Cardiac fibroblast (primary cell): ENCODE measurements at regions not wholly inside any gene's neighbourhood (a gene's known extent, or its start where the extent isn't known, plus 50 kb on each side); places are given as distances from the start of the nearest gene placed in this dataset.

Experiments used
- DNase-seq, 2 donors: peaks; one replicate each; pipeline versions ENCODE4 v3.0.0 to v3.0.0-alpha.2; 2010; ENCODE audit warnings: low read depth in 2 of 2
- H3K4me3 ChIP-seq, 2 donors: replicated peaks in 1 of 2; 1 replicate in 1 of 2; 2 replicates in 1 of 2; pipeline ENCODE4 v1.5.1; 2011; ENCODE audit warnings: low read depth in 2 of 2, low read length in 2 of 2, mild to moderate bottlenecking in 2 of 2, moderate library complexity in 1 of 2
- TF ChIP-seq, protein P1 (sequence below): IDR thresholded peaks from one replicate; pipeline ENCODE4 v1.5.1; 2011; ENCODE audit warnings: low read depth, mild to moderate bottlenecking, low read length, inconsistent platforms

- TF ChIP-seq, protein P1, sequence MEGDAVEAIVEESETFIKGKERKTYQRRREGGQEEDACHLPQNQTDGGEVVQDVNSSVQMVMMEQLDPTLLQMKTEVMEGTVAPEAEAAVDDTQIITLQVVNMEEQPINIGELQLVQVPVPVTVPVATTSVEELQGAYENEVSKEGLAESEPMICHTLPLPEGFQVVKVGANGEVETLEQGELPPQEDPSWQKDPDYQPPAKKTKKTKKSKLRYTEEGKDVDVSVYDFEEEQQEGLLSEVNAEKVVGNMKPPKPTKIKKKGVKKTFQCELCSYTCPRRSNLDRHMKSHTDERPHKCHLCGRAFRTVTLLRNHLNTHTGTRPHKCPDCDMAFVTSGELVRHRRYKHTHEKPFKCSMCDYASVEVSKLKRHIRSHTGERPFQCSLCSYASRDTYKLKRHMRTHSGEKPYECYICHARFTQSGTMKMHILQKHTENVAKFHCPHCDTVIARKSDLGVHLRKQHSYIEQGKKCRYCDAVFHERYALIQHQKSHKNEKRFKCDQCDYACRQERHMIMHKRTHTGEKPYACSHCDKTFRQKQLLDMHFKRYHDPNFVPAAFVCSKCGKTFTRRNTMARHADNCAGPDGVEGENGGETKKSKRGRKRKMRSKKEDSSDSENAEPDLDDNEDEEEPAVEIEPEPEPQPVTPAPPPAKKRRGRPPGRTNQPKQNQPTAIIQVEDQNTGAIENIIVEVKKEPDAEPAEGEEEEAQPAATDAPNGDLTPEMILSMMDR, result no peak
- H3K4me3 ChIP-seq, result no peak overlapping the region
- DNase-seq, result no peak
Measured at GRCh38 chrX:22538580-22538979, 265.9 kb downstream of the CBLL2 start.

DNA sequence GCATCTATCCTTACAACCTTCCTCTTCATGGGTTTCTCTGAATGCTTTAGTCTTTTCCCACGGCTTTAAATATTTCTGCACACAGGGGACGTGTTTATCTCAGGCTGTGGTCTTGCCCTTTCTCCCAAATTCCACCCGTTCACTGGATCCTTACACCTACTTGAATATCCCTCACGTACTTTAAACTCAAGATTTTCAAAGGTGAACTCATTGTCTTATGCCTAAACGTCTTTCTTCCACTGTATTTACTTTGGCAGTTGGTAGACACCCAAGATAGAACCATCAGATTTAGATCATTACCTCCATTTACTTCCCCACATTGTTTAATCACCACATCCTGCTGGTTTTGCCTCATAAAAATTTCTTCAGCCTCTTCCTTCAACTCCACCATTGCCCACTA is 269.2 kb downstream of the CBLL2 start:
- no peak overlapping the region for H3K4me3 ChIP-seq
- TF ChIP-seq, protein P1, result no peak
- DNase-seq, result no peak

GRCh38 chrX:22542641-22543040 is 269.9 kb downstream of the CBLL2 start:
- H3K4me3 ChIP-seq, result no peak overlapping the region
- TF ChIP-seq, protein P1, result no peak
- no peak for DNase-seq

- H3K4me3 ChIP-seq, result no peak overlapping the region
- TF ChIP-seq, protein P1, result no peak
- peak in 1 of 2 donors; percentile 14 for DNase-seq
Measured at GRCh38 chrX:22559506-22559905, 286.8 kb downstream of the CBLL2 start.

DNA sequence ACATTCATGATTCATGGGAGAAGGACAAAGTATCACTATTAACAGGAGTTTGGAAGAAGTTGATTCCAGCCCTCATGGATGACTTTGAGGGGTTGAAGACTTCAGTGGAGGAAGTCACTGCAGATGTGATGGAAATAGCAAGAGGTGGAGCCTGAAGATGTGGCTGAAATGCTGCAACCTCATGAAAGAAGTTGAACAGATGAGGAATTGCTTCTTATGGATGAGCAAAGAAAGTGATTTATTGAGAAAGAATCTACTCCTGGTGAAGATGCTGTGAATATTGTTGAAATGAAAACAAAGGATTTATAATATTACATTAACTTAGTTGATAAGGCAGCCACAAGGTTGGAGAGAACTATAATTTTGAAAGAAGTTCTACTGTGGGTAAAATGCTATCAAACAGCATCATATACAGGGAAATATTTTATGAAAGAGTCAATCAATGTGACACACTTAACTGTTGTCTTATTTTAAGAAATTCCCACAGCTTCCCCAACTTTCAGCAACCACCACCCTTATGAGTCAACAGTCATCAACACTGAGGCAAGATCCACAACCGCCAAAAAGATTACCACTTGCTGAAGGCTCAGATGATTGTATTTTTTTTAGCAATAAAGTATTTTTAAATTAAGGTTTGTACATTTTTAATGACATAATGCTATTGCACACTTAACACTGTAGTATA is 302.6 kb downstream of the CBLL2 start:
- DNase-seq, result peak; percentile 5 to 57
- TF ChIP-seq, protein P1, result no peak
- no peak overlapping the region for H3K4me3 ChIP-seq

- TF ChIP-seq, protein P1, result no peak
- DNase-seq, result peak; percentile 36 to 77
- H3K4me3 ChIP-seq, result no peak overlapping the region
Measured at GRCh38 chrX:22577181-22577580, 304.5 kb downstream of the CBLL2 start.

DNA sequence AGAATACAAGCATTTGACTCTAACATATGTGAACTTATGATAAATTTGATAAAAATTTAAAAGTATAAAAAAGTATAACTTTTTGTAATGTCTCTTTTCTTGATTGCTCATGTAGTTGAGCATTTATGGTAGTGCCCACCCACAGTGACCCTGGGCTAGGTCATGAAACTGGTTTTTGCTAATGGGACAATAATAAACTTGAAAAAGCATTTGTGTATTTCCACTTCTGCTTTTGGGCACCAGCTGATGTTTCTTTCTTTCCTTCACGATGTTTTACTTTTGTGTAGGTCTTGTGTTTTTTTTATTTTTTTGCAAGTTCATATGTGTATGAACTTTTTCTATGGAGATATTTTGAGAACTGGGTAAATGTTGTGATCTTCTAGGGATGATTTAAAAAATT is 313.1 kb downstream of the CBLL2 start:
- no peak overlapping the region for H3K4me3 ChIP-seq
- DNase-seq, result no peak
- TF ChIP-seq, protein P1, result no peak
